Activated T-cell treated with anti-CD3 and anti-CD28 coated beads for 1 hour (primary cell): ENCODE measurements at regions not wholly inside any gene's neighbourhood (a gene's known extent, or its start where the extent isn't known, plus 50 kb on each side); places are given as distances from the start of the nearest gene placed in this dataset.

Experiments
- DNase-seq: peaks from one replicate; pipeline ENCODE4 v3.0.0-alpha.2; 2020; ENCODE audit warnings: low read depth

DNA sequence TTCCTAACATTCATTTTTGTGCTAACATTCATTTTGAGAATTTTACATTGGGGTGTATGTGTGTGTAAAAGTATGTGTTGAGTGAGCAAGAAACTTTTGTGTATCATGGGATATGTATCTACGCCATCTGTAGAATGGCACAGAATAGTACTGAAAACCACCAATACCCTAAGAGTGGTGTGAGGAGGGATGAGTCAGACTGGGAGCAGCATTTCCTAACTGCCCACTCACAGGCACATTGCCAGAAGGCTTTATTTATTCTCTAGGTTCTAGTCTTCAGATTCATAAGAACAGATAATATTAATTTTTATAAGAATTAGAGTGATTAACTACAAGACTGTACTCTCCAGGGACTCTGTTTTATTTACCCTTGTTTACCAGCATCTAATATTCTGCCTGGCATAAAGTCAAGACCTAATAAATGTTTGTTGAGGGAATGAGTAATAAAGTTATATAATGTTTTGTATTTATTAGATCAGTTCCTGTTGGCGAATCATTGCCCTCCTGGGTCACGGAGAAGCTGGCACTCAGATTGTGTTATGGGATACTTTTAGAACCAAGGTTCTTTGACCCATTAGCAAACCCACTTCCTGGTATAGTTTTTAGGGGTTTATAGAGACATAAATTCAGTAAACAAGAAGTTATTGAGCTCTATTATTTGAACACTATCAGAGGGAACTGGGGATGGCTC is 159.1 kb upstream of the PPP2R2B start:
- DNase-seq, result no peak

DNA sequence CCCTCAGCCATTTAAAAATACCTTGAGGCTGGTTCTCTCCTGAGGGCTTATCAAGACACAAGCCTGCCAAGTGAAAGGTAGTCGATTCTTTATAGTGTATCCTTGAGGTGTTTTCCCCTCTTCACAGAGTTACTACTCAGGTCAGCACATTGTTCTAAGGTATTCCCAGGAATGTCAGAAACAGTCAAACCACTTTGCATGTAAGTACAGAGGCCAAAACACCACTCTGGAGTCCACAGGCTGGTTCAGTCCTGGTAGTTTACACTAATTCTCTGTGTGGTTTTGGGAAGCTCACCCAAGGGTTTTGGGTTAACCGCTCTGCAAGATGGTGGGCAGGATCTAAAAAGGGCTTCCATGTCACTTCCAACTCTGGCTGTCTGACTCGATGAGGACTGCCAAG is 162.3 kb upstream of the PPP2R2B start:
- no peak for DNase-seq

DNA sequence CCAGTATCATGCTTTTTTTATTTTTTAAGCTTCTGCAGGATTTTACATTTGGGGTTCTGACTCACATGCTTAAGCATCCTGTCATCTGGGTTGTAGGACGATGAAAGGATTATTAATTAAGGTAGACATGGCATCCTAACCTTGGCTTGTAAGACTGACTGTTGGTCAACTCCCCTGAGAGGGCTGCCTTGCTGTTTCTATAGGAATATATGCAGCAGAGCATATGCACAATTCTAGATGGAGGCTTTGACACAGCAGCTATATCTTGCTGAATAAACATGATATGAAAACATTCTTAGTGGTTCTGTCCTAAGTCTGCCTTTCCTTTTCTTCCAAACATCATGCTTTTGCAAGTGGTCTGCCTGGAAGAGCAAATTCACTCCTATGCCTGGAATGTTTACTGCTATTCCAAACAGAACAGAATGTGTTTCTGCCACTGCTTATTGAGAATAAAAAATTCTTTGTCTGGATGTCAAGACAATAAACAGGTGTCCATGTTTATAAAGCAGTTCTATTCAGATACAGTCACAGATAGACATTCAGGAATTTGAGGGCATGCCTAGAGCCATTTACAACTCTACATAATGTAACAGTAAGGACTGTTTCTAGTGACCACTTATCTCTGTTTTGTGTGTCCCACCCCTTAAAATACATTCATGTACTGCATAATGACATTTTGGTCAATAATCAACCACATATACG is 166.2 kb upstream of the PPP2R2B start:
- DNase-seq, result no peak

DNA sequence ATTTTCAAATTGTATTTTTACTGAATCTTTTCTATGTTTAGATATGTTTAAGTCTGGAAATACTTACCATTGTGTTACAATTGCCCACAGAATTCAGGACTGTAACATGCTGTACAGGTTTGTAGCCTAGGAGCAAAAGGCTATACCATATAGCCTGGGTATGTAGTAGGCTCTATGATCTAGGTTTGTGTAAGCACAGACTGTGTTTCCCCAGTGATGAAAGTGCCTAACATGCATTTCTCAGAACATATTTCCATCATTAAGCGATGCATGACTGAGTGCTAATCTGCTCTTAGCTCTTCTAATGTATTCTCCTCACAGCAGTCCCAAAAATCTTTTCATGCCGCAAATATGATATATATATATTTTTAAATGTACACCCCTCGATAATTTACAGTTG is 166.7 kb upstream of the PPP2R2B start:
- no peak for DNase-seq

DNA sequence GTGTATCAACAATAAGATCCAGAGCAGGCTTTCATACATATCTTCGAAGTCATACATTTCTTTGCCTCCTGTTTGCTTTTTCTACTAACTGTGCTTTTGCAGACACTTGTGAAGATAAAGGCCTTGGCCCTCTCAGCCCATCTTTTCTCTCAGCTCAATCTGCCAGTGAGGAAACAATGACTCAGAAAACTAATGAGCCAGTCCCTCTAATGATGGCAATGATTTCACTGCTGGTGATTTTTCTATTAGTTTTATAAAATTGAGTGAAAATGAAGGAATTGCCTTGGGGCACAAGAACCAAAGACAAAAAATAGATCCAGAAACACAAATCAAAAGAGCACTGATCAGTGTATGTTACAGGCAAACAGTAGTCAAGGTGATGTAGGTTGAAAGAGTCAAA is 167.7 kb upstream of the PPP2R2B start:
- DNase-seq, result no peak

DNA sequence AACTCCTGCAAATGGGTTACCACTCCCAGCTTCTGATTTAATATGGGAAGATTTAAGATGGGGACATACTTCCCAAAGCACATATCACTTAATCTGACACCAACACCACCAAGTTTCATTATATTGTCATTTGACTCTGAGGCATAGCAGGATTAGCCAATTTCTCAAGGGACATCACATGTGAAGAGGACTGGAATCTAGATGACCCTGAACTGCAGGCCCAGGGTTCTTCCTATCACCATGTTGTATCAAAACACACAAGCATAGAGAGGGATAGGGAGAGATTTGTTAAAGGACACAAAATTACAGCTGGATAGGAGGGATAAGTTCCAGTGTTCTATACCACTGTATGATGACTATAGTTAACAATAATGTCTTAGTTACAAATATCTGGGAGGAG is 168.3 kb upstream of the PPP2R2B start:
- no peak for DNase-seq

DNA sequence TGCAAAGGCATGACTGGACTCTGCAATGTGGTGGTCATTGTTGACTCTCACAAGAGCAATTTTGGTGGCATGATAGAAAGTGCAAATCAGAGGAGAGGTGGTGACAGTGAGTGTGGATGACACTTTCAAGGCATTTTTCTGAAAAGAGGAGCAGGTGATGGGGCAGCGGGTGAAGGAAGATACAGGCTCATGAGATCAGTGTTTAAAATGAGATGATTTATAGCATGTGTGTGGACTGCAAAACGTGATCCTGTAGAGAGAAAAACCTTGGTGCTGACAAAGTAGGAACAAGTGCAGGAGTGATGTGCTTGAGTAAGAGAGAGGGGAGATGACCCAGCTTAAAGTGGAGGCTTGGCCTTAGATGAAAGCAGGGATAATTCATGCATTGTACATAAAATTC is 171.2 kb upstream of the PPP2R2B start:
- no peak for DNase-seq

DNA sequence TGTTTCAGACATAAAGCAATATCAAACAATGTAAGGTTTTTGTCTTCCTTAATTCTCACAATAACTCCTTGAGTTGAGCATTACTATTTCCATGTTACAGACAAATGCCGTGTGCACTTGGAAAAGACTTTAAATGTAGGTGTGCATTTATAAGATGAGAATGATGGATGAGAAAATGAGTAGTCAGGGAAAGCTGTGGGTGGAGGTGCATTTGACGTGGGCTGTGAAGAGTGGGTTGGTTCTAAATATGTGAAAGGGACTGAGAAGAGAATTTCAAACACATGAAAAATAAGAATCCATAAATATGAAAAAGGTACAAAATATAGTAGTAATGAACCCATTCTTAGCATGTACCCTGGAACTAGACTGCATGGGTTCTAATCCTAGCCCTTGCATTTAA is 171.6 kb upstream of the PPP2R2B start:
- no peak for DNase-seq

DNA sequence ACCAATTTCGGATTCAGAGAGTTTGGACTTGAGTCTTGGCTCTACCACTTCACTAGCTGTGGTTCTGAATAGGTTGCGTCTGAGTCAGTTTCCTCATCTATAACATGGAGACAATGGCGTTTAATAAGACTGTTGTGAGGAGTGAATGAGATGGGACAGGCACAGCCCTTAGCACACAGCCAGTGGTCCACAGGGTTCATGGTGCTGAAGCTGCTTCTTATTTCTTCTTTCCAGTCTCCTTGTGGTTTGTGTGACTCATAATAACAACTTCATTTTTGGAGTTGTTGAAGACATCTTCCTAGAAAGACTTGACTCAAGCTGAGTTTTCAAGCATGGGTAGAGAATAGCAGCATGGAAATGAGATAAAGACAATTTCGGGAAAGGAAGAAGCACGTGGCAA is 172.6 kb upstream of the PPP2R2B start:
- no peak for DNase-seq

DNA sequence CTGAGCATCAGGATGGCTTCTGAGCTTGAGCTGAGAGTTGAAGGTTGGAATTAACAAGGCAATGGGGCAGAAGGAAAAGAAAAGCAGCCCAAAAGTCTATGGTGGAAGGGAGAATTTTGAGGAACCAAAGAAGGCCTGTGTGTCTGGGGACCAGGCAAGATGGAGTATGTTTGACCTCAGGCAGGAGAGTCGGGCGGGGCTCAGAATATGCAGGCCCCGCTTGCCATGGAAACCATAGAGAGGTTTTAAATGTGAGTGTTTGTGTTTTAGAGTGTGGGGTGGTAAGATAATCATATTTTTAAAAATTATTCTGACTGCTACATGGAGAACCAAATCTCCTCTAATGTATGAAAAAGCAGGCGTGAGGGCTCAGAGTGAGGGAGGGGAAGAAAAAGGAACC is 174.0 kb upstream of the PPP2R2B start:
- DNase-seq, result no peak

DNA sequence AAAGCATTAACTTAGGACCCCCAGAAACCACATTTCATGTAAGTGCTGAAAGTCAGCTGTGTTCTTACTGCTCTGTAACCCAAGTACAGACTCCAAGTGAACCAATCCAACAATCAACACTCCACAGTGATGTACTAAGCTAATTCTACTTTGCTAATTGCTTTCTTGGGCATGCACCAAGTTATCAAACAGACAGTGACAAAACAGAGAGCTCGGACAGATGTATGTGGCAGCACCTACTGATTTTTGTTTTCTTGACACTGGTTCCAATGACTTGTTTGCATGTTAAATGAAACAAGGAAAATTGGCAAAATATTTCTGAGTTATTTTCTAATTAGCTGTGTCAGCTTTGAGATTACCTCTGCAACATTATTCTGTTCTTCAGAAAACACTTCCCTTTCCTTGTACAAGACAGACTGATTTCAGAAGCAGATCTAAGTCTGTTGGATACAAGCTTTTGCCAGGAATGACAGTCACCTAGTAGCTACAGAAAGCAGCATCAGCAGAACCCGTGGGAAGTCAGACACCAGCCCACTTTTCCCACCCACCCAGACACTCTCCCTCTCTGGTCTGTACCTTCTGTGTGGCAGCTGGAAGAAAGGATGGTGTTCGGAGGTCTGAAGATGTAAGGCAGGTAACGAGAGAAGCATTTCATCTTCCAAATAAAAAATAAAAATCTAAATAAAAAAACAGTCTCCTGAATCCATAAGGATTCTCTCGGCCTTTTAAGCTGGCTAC is 176.7 kb upstream of the PPP2R2B start:
- DNase-seq, result no peak

DNA sequence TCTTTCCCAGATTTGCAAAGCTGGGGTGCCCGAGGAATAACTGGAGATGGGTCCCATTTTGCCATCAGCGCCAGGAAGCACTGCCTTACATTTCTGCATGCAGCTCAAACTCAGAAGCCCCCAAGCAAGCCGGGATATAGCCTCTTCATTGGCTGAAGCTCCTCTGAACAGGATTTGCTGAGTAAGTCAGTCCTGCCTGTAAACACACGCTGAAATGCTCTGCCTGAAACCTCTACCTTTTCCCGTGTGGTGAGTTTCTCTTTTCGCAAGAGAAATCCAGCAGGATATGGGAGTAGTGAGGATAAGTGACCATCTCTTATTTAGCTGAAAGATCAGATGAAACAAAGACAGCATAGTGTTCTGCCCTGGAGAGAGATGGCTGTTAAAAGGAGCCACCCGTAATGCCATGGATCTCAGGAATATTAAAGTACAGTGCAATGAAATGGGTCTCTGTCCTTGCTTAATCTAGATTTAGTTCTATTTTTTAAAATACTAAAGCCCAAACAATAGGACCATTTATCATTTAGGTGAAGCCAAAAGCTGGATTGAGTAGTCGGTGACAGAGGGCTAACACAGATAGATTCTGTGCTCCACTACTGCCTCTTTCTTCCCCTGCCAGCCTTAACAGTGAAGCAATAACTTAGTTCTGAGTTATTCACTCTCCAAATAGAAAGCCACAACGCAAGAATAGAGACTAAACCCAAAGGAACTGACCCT is 177.5 kb upstream of the PPP2R2B start:
- DNase-seq, result no peak

DNA sequence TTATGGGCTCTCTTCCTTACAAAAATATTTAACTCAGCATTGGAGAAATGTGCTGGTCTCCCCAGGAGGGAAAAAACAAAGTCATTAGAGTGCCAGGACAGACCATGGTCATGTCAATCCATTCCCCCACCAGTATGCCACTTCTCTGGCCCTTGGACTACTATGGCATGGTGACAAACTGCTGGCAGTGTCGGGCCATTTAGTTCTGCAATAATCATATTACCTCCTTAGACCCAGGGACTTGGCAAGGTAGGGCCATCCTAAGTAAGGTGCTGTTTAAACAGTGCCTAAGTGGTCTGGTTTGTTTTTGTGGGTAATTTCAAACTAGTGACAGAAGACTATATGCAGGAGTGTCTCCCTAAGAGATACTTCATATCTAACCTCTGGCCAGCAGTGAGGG is 177.8 kb upstream of the STK32A start:
- DNase-seq, result no peak

DNA sequence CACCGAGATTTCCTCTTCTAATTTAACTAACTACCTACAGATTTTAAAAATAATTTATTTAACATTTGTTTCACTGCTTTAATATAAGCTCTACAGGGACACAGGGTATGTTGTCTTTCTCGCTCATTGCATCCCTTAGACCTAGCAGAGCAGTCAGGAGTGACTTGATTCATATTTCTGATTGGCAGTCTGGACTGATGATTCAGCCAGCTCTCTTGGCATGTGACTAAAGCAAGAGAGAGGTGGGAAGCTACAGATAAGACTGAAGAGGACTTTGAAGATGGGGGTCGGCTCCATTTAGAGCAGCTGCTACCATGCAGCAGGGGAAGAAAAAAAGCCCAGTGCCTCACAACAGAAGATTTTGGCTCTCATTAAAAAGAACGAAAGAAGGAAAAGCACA is 173.4 kb upstream of the STK32A start:
- DNase-seq, result no peak

DNA sequence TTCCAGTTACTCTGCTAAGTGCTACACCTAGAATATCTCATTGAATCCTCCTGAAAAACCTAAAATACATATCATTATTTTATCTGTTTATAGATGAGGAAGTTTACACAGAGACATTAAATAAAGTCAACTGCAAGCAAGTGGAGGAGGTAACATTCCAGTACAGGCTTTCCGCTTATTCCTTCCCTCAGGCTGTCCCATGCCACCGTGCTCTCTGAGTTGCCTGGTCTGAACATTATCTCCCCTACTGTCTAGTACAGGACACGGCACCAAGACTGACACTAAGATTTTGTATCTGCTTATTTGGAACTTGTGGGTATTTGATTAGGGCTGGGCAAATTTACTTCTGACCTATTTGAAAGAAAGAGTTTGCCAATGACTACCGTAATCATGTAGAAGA is 172.4 kb upstream of the STK32A start:
- no peak for DNase-seq

DNA sequence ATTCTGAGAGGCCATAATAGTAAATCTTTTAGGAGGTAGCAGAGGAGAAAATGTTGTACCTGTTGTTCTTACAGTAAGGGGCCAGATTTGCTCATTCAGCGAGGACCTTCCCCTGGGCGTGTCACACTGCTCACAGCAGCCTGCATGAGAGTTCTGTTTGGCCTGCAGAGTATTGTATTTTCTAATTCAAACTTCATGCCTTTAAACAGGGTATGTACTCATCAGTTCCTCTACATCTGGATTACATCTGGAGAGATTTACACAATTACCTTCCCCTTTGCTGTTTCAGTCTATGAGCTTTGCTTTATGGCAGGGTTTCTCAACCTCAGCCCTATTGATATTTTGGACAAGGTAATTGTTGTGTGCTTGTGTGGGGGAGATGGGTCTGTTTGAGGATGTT is 170.9 kb upstream of the STK32A start:
- no peak for DNase-seq

DNA sequence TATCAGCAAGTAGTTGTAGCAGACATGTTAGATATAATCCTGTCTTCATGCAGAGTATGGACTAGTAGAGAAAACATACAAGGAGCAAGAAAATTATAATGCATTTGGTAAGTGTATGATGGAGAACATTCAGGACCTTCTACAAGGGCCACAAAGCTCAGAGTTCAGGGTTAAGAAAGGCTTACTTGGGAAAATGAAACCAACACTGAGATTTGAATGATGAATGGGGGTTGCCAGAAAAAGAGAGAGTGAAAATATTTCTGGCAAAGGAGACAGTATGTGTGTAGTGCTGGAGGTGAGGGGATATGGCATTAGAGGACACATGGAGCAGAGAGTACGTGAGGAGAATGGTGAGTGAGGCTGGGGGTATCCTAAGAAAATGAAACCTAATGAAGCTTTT is 169.8 kb upstream of the STK32A start:
- DNase-seq, result no peak

DNA sequence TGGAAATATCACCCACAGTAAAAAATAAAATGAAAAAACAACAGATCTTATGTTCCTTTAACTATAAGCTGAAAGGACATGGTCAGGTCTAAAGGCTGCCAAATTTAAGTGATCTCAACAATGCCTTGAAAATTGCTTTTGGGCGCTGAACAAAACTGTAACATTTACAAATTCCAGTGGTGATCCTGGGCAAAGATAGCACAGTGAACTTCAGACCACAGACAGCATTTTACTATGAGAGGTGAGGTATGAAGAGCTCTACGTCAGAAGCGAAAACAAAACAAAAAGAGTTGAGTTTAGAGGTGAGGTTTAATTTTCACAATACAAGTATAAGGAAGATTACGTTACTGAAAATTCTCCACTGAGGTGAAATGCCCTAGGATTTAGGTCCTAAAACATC is 165.8 kb upstream of the STK32A start:
- no peak for DNase-seq

DNA sequence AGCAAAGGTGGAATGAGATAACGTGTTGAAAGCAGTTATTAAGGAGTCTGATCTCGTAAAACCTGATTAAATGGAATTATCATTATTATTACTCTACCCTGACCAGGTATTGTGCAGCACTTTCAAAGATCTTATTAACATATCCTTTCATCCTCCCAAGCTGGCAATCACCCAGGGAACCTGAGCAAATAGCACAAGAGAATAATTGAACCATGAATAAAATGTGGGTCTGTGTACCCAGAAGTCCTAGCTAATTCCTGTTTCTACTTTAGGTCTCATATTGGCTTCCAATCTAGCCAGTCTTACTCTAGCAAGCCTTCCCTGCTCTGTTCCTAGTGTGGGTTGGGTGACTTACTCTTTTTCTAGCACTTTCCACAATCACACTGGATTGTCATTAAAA is 162.2 kb upstream of the STK32A start:
- no peak for DNase-seq

DNA sequence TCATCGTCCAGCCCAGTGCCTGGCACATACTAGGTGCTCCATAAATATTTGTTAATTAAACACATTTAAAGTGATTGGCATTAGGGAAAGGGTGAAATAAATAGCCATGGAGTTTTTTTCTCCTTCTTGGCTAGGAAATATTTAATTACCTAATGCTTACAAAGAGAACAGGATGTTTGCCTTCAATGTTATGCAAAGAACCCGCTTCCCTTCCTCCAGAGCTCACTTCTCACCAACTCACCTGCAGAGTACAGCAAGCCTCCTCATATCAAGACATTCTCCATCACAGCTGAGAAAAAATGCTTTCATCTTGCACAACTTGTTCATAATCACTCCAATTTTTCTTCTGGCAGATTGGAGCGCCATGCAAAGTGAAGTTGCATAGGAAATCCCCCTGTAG is 161.7 kb upstream of the STK32A start:
- no peak for DNase-seq

DNA sequence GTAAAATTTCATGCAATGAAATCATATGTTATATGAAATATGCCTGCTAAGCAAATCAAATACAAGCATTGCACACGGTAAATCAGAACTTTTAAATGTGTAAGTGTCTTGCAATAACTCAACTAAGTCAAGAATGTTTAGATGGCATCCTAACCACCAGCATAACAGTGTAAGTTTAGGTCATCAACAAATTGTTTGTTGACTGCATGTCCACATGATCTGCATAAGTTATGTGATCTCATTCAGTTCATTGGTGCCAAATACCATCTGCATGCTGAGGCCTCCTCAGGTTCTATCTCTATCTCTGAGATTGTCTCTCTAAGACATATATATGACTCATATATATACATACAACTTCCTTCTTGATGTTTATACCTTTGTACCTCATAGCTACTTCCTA is 159.6 kb upstream of the STK32A start:
- DNase-seq, result no peak

DNA sequence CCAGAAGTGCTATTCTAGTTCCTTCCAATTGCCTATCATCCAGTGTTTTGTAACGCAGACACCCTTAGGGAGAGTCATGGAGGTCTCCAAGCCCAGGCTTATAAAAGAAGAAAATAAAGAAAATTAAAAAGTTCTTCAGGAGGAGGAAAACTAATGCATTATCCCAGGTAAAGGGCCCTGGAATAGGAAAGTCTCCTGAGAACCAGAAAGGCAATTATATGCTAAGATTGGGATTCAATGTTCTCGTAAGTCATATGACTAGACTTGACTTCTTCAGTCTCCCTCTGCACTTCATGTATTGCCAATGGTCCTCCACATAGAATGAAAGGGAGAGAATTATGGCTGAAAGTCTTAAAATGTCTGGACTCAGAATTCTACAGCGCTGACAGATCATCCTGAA is 154.4 kb upstream of the STK32A start:
- DNase-seq, result no peak

DNA sequence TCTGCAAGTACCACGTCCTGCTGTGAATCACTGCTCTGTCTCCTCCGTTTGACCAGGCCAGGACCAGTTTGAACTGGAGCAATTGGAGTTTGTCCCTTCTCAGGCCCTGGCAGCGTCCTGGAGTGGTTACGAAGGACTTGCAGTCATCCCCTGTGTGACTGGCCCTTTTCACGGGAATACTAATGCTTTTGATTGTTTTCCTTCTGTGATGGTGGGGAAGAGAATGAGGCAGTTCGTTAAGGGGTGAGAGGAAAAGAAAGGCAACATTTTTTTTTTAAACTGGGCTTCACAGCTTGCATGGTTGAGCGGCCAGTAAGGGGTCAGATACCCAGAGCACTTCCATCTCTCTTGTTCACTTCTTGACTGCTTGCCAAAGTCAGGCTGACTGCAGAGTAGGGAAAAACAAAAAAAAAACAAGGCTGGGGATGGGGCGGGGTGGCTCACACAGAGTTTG is 153.5 kb upstream of the STK32A start:
- no peak for DNase-seq
